LNCAP (cell line): ENCODE measurements at regions not wholly inside any gene's neighbourhood (a gene's known extent, or its start where the extent isn't known, plus 50 kb on each side); places are given as distances from the start of the nearest gene placed in this dataset.

Experiments used
- CTCF ChIP-seq: fragments of 450-650 bp; IDR thresholded peaks from 2 replicates; pipeline ENCODE4 v1.5.1; 2017; ENCODE audit warnings: mild to moderate bottlenecking

- no peak for TF ChIP-seq CTCF
Measured at GRCh38 chr5:135131801-135132680, 98.0 kb upstream of the PITX1 start.

DNA sequence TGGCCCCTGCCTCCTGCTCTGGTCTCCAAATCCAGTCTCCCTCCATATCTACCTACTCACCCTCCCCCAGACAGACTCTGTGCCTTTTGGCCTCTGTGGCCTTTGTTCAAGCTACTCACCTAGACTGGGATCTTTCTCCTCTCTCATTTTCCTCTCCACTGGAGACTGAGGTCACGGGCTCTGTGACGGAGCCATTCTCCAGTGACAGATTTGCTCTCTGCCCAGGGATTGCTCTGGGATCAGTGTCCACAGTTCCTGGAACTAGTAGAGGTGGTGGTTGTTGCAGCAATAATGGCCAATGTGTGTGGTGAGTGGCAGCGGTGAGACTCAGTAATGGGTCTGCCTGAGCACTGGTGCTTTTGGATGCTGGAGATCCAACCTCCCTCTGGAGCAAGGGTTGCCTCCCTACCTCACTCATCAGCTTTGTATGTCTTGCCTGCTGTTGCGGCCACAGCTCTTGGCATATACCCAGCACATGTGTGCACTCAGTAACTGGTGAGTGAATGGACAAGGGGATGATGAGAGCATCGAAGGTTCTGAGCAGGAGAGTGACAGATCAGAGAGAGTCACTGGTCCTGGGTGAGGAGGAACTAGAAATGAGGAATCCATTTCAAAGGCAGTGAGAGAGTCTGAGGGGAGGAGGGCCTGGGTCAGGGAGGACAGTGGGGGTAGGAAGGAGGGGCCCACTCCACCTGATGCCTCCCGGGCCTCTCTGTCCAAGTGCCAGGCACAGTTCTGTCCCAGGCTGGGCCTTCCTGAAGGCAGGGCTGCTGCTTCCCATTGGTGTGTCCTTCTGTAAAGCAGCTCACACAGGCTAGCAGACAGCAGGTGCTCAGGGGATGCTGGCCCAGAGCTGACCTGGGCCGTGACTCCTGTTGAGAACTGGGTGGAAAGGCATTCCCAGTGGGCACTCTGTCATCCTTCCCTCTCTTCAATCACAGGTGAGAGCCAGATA lies 96.5 kb upstream of the PITX1 start:
- TF ChIP-seq CTCF, result no peak

- no peak for TF ChIP-seq CTCF
Measured at GRCh38 chr5:135129307-135129706, 95.3 kb upstream of the PITX1 start.

GRCh38 chr5:135128361-135128760 lies 94.3 kb upstream of the PITX1 start:
- TF ChIP-seq CTCF, result no peak

- no peak for TF ChIP-seq CTCF
Measured at GRCh38 chr5:135127439-135128240, 93.6 kb upstream of the PITX1 start.

DNA sequence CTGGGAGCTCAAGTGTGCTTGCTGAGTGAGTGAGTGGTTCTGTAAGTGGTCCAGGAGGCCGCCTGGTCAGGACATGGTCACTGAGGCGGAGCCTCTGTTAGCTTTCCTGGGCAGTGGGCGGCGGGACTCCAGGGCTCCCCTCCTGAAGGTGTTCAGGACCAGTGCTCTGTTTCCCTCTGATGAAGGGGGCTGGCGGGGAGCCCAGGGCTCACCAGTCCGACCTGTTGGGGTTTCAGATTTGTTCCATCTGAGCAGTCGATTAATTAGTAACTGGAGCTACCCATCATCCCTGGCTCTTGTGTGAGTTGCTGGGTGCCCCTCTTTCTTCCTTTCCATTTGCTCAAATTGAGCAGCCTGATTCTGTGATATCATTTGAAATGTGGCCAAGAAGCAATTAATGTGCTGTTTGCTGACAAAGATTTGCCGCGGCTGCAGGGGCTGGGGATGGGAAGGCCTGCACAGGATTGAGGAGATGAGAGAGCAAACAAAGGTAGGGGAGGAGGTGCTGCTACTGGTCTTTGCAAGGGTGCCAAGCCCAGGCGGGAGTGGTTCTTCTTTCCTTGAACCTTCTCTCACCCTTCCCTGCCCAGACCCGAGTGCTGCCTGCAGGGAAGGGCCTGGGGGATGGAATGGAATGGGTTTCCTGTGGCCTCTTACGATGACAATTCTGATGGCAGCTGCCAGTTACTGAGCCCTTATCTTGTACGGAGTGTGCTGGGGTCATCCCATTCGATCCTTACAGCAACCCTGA lies 92.8 kb upstream of the PITX1 start:
- TF ChIP-seq CTCF, result no peak
